ENCODE measurements at regions not wholly inside any gene's neighbourhood (a gene's known extent, or its start where the extent isn't known, plus 50 kb on each side); places are given as distances from the start of the nearest gene placed in this dataset.
"Not testable (repeated sequence)": the region's sequence is repeated elsewhere in the genome, so short reads cannot be mapped to it uniquely, and the experiment has no call there.

- 11 to 38% methylated on average over 4 of the region's 4 CpGs for WGBS, 2 donors
Measured at GRCh38 chr1:170415710-170416372, 116.1 kb upstream of the GORAB start.

GRCh38 chr1:170424346-170424745 is 107.6 kb upstream of the GORAB start:
- no peak for TF ChIP-seq EP300 (IDR thresholded peaks at IDR 0.05)
- TF ChIP-seq CTCF (IDR thresholded peaks at IDR 0.05): no peak
- TF ChIP-seq POLR2A (IDR thresholded peaks at IDR 0.05): no peak
- no peak for TF ChIP-seq POLR2AphosphoS5 (IDR thresholded peaks at IDR 0.05)
- no peak overlapping the region for H3K27ac ChIP-seq
- DNase-seq: no peak
- H3K27me3 ChIP-seq: peaks cover 0 to 4% (median 0%) of the 10 kb centered on the region in 3 donors
- 74 to 83% methylated on average over 1 of the region's 1 CpG for WGBS, 2 donors
- no peaks in the 10 kb centered on the region for H3K36me3 ChIP-seq
- intact Hi-C loops (cut with DNase I): no loop called here
- H3K4me1 ChIP-seq: no peaks in the 10 kb centered on the region
- H3K4me3 ChIP-seq: no peak overlapping the region
- peaks cover 0 to 2% (median 0%) of the 10 kb centered on the region in 4 donors for H3K9me3 ChIP-seq

More at GRCh38 chr1:170415710-170416372, 116.1 kb upstream of the GORAB start:
- Histone ChIP-seq H3K4me1 (peaks cover 0 to 23% (median 6%) of the 10 kb centered on the region in 4 donors), H3K27me3 (no peaks in the 10 kb centered on the region), H3K9me3 (no peaks in the 10 kb centered on the region), H3K36me3 (no peaks in the 10 kb centered on the region), H3K4me3 (no peak overlapping the region), H3K27ac (peak overlapping the region in 3 of 4 donors; percentile 4 to 68 (median 40))
- intact Hi-C loops (cut with DNase I): no loop called here
- TF ChIP-seq CTCF (IDR thresholded peaks at IDR 0.05) (no peak), POLR2AphosphoS5 (IDR thresholded peaks at IDR 0.05) (no peak), EP300 (IDR thresholded peaks at IDR 0.05) (no peak), POLR2A (IDR thresholded peaks at IDR 0.05) (no peak)
- DNase-seq: no peak

GRCh38 chr1:170426596-170426995 is 105.4 kb upstream of the GORAB start:
- DNase-seq: no peak
- intact Hi-C loops (cut with DNase I): no loop called here
- peaks cover 0 to 2% (median 0%) of the 10 kb centered on the region in 4 donors for H3K9me3 ChIP-seq
- TF ChIP-seq CTCF (IDR thresholded peaks at IDR 0.05) (no peak), EP300 (IDR thresholded peaks at IDR 0.05) (no peak), POLR2AphosphoS5 (IDR thresholded peaks at IDR 0.05) (no peak), POLR2A (IDR thresholded peaks at IDR 0.05) (no peak)
- H3K4me1 ChIP-seq: no peaks in the 10 kb centered on the region
- H3K27me3 ChIP-seq: peaks cover 0 to 4% (median 0%) of the 10 kb centered on the region in 3 donors
- H3K36me3 ChIP-seq: no peaks in the 10 kb centered on the region
- no peak overlapping the region for H3K4me3 ChIP-seq
- no peak overlapping the region for H3K27ac ChIP-seq
- WGBS, 2 donors: 61 to 67% methylated on average over 5 of the region's 5 CpGs

- H3K36me3 ChIP-seq; intact Hi-C loops (cut with DNase I): not testable (repeated sequence)
Measured at GRCh38 chr1:170427002-170427401, 105.0 kb upstream of the GORAB start.

GRCh38 chr1:170436928-170437327 is 95.0 kb upstream of the GORAB start:
- intact Hi-C loops (cut with DNase I): no loop called here
- Histone ChIP-seq H3K27me3 (no peaks in the 10 kb centered on the region), H3K4me3 (no peak overlapping the region), H3K9me3 (no peaks in the 10 kb centered on the region), H3K36me3 (no peaks in the 10 kb centered on the region), H3K4me1 (no peaks in the 10 kb centered on the region), H3K27ac (no peak overlapping the region)
- WGBS, 2 donors: 54 to 57% methylated on average over 3 of the region's 3 CpGs
- DNase-seq: no peak
- TF ChIP-seq EP300 (IDR thresholded peaks at IDR 0.05) (no peak), POLR2AphosphoS5 (IDR thresholded peaks at IDR 0.05) (no peak), CTCF (IDR thresholded peaks at IDR 0.05) (no peak), POLR2A (IDR thresholded peaks at IDR 0.05) (no peak)

More at GRCh38 chr1:170427002-170427401, 105.0 kb upstream of the GORAB start:
- not testable (repeated sequence) for H3K27me3 ChIP-seq, H3K4me3 ChIP-seq, DNase-seq, H3K27ac ChIP-seq, H3K4me1 ChIP-seq, H3K9me3 ChIP-seq
- 79 to 83% methylated on average over 1 of the region's 1 CpG for WGBS, 2 donors
